ENCODE measurements at regions not wholly inside any gene's neighbourhood (a gene's known extent, or its start where the extent isn't known, plus 50 kb on each side); places are given as distances from the start of the nearest gene placed in this dataset.

DNA sequence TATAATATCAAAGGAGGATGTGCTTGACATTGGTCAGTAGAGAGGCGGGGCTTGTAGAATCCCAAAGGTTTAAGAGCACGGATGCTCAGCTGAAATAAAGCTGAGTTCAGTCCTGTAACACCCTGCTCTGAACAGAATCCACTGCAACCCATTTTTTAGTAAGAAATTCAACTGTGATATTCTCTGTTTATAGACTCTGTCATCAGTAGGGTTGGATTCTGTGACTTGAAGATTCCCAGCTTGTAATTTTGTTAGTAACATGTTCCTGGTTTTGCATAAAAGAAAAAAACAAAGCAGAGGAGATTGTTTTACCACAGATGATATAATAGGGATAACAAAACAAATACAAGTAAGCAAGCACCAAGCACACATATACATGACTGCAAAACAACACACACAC is 324.6 kb upstream of the NR2F2 start:
- Histone ChIP-seq H3K36me3 (ENCODE audit: insufficient read depth, low read length) (no peaks in the 10 kb centered on the region), H3K79me2 (ENCODE audit: insufficient read depth, low read length) (no peaks in the 10 kb centered on the region), H3K9ac (ENCODE audit: low read length) (no peak overlapping the region), H3K4me3 (ENCODE audit: low read depth, low read length, poor library complexity, severe bottlenecking) (no peak overlapping the region), H3F3A (ENCODE audit: insufficient read depth, low read length) (no peaks in the 10 kb centered on the region), H3K9me3 (ENCODE audit: low read length) (no peaks in the 10 kb centered on the region), H3K27ac (ENCODE audit: low read depth, low read length, poor library complexity, severe bottlenecking) (no peak overlapping the region), H3K27me3 (ENCODE audit: insufficient read depth, low read length) (no peaks in the 10 kb centered on the region), H3K4me2 (ENCODE audit: low read length) (no peak overlapping the region), H4K20me1 (ENCODE audit: insufficient read depth, low read length) (no peaks in the 10 kb centered on the region), H3K4me1 (ENCODE audit: insufficient read depth, low read length, severe bottlenecking) (no peaks in the 10 kb centered on the region), H2AFZ (ENCODE audit: low read length) (no peak overlapping the region), H3K9me2 (ENCODE audit: low read depth, low read length) (no peaks in the 10 kb centered on the region)
- TF ChIP-seq EZH2 (IDR thresholded peaks at IDR 0.05; ENCODE audit: borderline replicate concordance, low read length), result no peak

DNA sequence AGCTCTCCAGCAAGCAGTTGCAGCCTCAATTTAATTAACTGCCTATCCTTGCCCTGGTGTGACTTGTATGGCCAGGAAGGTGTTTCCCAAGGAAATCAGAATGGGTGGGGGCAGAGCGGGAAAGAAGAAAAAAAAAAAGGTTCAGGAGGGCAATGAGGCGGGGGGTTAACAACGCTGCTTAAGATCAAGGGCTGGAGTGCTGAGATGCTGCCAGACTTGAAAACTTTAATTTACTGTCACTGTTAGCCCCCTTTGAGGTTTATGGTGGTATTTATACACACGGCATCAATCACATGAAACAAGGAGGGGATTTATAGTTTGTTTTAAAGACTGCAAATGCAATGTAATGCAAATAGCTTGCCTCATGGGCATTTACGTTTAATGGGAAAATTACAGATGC is 319.4 kb upstream of the NR2F2 start:
- no peak overlapping the region for H3K4me3 ChIP-seq (ENCODE audit: low read depth, low read length, poor library complexity, severe bottlenecking)
- no peak for TF ChIP-seq EZH2 (IDR thresholded peaks at IDR 0.05; ENCODE audit: borderline replicate concordance, low read length)
- TF ChIP-seq, protein P1, sequence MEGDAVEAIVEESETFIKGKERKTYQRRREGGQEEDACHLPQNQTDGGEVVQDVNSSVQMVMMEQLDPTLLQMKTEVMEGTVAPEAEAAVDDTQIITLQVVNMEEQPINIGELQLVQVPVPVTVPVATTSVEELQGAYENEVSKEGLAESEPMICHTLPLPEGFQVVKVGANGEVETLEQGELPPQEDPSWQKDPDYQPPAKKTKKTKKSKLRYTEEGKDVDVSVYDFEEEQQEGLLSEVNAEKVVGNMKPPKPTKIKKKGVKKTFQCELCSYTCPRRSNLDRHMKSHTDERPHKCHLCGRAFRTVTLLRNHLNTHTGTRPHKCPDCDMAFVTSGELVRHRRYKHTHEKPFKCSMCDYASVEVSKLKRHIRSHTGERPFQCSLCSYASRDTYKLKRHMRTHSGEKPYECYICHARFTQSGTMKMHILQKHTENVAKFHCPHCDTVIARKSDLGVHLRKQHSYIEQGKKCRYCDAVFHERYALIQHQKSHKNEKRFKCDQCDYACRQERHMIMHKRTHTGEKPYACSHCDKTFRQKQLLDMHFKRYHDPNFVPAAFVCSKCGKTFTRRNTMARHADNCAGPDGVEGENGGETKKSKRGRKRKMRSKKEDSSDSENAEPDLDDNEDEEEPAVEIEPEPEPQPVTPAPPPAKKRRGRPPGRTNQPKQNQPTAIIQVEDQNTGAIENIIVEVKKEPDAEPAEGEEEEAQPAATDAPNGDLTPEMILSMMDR (IDR thresholded peaks at IDR 0.05; ENCODE audit: low read length), result no peak
- H3K27ac ChIP-seq (ENCODE audit: low read depth, low read length, poor library complexity, severe bottlenecking), result no peak overlapping the region
- no peak overlapping the region for H2AFZ ChIP-seq (ENCODE audit: low read length)
- H3K9me2 ChIP-seq (ENCODE audit: low read depth, low read length), result no peaks in the 10 kb centered on the region
- no peak overlapping the region for H3K9ac ChIP-seq (ENCODE audit: low read length)
- H3K79me2 ChIP-seq (ENCODE audit: insufficient read depth, low read length), result no peaks in the 10 kb centered on the region
- H3K36me3 ChIP-seq (ENCODE audit: insufficient read depth, low read length), result no peaks in the 10 kb centered on the region
- H3F3A ChIP-seq (ENCODE audit: insufficient read depth, low read length), result no peaks in the 10 kb centered on the region
- no peak overlapping the region for H3K4me2 ChIP-seq (ENCODE audit: low read length)
- H4K20me1 ChIP-seq (ENCODE audit: insufficient read depth, low read length), result no peaks in the 10 kb centered on the region
- H3K4me1 ChIP-seq (ENCODE audit: insufficient read depth, low read length, severe bottlenecking), result no peaks in the 10 kb centered on the region
- no peaks in the 10 kb centered on the region for H3K27me3 ChIP-seq (ENCODE audit: insufficient read depth, low read length)
- H3K9me3 ChIP-seq (ENCODE audit: low read length), result no peaks in the 10 kb centered on the region

DNA sequence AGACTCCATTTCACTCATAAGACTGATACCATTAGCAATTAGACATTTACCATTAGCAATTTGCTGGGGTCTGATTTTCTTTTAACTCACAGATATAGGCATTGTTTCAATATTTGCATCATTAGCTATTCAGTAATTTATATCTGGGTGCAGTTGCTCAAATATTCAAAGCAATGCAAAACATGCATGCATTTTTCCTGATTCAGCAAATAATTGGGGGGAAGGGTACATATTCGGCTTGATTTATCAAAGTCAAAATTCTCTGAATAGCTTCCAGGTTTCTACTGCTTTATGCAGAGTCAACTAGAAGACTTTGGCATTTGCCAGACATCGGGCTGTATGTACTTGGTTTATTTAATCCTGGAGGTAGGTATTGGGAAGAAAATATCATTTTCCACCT is 315.6 kb upstream of the NR2F2 start:
- Histone ChIP-seq H3K36me3 (ENCODE audit: insufficient read depth, low read length) (no peaks in the 10 kb centered on the region), H3K4me3 (ENCODE audit: low read depth, low read length, poor library complexity, severe bottlenecking) (no peak overlapping the region), H4K20me1 (ENCODE audit: insufficient read depth, low read length) (no peaks in the 10 kb centered on the region), H3K27ac (ENCODE audit: low read depth, low read length, poor library complexity, severe bottlenecking) (no peak overlapping the region), H3K27me3 (ENCODE audit: insufficient read depth, low read length) (no peaks in the 10 kb centered on the region), H3F3A (ENCODE audit: insufficient read depth, low read length) (no peaks in the 10 kb centered on the region), H3K4me2 (ENCODE audit: low read length) (no peak overlapping the region), H2AFZ (ENCODE audit: low read length) (no peak overlapping the region), H3K79me2 (ENCODE audit: insufficient read depth, low read length) (no peaks in the 10 kb centered on the region), H3K4me1 (ENCODE audit: insufficient read depth, low read length, severe bottlenecking) (no peaks in the 10 kb centered on the region), H3K9me2 (ENCODE audit: low read depth, low read length) (no peaks in the 10 kb centered on the region), H3K9me3 (ENCODE audit: low read length) (no peaks in the 10 kb centered on the region), H3K9ac (ENCODE audit: low read length) (no peak overlapping the region)
- TF ChIP-seq, protein P1 (IDR thresholded peaks at IDR 0.05; ENCODE audit: low read length), result no peak
- TF ChIP-seq EZH2 (IDR thresholded peaks at IDR 0.05; ENCODE audit: borderline replicate concordance, low read length), result no peak

DNA sequence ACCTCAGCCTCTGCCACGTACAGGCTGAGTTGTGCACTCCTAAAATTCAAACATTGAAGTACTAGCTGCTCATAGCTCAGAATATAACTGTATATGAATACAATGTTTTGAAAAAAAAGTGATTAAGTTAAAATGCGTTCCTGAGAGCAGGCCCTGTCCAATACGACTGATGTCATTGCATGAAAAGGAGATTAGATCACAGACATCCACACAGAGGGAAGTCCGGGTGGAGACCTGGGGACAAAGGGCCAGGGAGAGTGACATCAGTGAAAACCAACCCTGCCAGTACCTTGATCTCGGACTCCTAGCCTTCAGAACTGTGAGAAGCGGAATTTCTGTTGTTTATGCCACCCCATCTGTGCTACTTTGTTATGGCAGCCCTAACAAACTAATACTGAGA is 311.4 kb upstream of the NR2F2 start:
- H3K27ac ChIP-seq (ENCODE audit: low read depth, low read length, poor library complexity, severe bottlenecking), result no peak overlapping the region
- no peak overlapping the region for H2AFZ ChIP-seq (ENCODE audit: low read length)
- no peaks in the 10 kb centered on the region for H3K36me3 ChIP-seq (ENCODE audit: insufficient read depth, low read length)
- H3K9ac ChIP-seq (ENCODE audit: low read length), result no peak overlapping the region
- H3K9me2 ChIP-seq (ENCODE audit: low read depth, low read length), result no peaks in the 10 kb centered on the region
- no peaks in the 10 kb centered on the region for H3K9me3 ChIP-seq (ENCODE audit: low read length)
- no peaks in the 10 kb centered on the region for H3F3A ChIP-seq (ENCODE audit: insufficient read depth, low read length)
- no peaks in the 10 kb centered on the region for H4K20me1 ChIP-seq (ENCODE audit: insufficient read depth, low read length)
- no peak overlapping the region for H3K4me2 ChIP-seq (ENCODE audit: low read length)
- no peak overlapping the region for H3K4me3 ChIP-seq (ENCODE audit: low read depth, low read length, poor library complexity, severe bottlenecking)
- no peaks in the 10 kb centered on the region for H3K4me1 ChIP-seq (ENCODE audit: insufficient read depth, low read length, severe bottlenecking)
- no peaks in the 10 kb centered on the region for H3K27me3 ChIP-seq (ENCODE audit: insufficient read depth, low read length)
- no peaks in the 10 kb centered on the region for H3K79me2 ChIP-seq (ENCODE audit: insufficient read depth, low read length)
- TF ChIP-seq, protein P1 (IDR thresholded peaks at IDR 0.05; ENCODE audit: low read length), result no peak
- TF ChIP-seq EZH2 (IDR thresholded peaks at IDR 0.05; ENCODE audit: borderline replicate concordance, low read length), result no peak
